ENCODE measurements at regions not wholly inside any gene's neighbourhood (a gene's known extent, or its start where the extent isn't known, plus 50 kb on each side); places are given as distances from the start of the nearest gene placed in this dataset.

DNA sequence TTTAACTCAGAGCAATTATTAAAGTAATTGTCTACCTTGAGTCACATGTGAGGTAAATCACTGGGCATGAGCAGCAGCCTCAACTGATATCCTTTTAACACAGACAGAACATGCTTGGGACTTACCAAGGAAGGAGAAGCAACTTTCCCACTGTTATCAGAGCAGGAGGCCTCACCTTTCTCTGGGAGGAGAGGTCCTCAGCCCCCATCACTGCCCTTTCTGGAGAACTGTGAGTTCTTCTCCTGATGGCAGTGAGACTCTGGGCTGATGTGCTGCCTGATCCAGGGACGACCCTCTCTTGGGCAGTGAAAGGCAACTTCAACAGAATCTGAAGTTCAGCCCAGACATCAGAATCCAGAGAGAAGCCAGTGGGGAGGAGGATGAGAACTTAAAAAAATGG, 343.4 kb upstream of the IRX1 start:
- 53 to 69% (median 69%) methylated on average over 1 of the region's 1 CpG for WGBS, 3 donors
- DNase-seq (no peak), FAIRE-seq (no peak)
- no peaks in the 10 kb centered on the region for H3K36me3 ChIP-seq (ENCODE audit: control insufficient read depth in 3 of 3, insufficient read depth in 2 of 3, low read depth in 1 of 3, low read length in 3 of 3)
- no peak overlapping the region for H3K4me3 ChIP-seq (ENCODE audit: low read depth in 1 of 3, low read length in 3 of 3)
- no peaks in the 10 kb centered on the region for H3K9me3 ChIP-seq (ENCODE audit: control insufficient read depth in 2 of 2, insufficient read depth in 1 of 2, low read depth in 1 of 2, low read length in 1 of 2)
- no peak overlapping the region for H3K27ac ChIP-seq (ENCODE audit: low read depth in 1 of 3, low read length in 2 of 3)
- no peaks in the 10 kb centered on the region for H3K4me1 ChIP-seq (ENCODE audit: control insufficient read depth in 3 of 3, insufficient read depth in 2 of 3, low read depth in 1 of 3, low read length in 2 of 3)
- no peaks in the 10 kb centered on the region for H3K27me3 ChIP-seq (ENCODE audit: control insufficient read depth in 3 of 3, insufficient read depth in 3 of 3, low read length in 3 of 3)

DNA sequence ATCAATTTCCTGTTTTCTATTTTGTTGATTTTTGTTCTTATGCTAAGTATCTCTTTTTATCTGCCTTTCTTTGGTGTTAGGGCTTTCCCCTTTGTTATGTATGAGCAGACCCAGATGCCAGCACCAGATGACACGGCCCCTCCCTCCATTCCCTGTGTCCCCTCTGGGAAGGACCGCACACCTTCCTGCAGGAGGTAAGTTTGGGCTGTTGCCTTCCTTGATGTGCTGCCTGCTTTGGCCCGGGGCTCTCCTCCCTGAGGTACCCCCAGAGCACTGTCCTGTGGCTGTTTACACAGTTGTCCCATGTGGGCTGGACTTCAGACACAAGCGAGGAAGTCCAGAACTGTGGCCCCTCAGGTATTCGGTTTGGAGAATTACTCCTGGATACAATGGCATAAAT, 343.8 kb upstream of the IRX1 start:
- DNase-seq (no peak), FAIRE-seq (no peak)
- no peak overlapping the region for H3K4me3 ChIP-seq (ENCODE audit: low read depth in 1 of 3, low read length in 3 of 3)
- no peak overlapping the region for H3K27ac ChIP-seq (ENCODE audit: low read depth in 1 of 3, low read length in 2 of 3)
- H3K27me3 ChIP-seq (ENCODE audit: control insufficient read depth in 3 of 3, insufficient read depth in 3 of 3, low read length in 3 of 3) = no peaks in the 10 kb centered on the region
- no peaks in the 10 kb centered on the region for H3K4me1 ChIP-seq (ENCODE audit: control insufficient read depth in 3 of 3, insufficient read depth in 2 of 3, low read depth in 1 of 3, low read length in 2 of 3)
- no peaks in the 10 kb centered on the region for H3K36me3 ChIP-seq (ENCODE audit: control insufficient read depth in 3 of 3, insufficient read depth in 2 of 3, low read depth in 1 of 3, low read length in 3 of 3)
- 24 to 36% (median 29%) methylated on average over 5 of the region's 5 CpGs for WGBS, 3 donors
- H3K9me3 ChIP-seq (ENCODE audit: control insufficient read depth in 2 of 2, insufficient read depth in 1 of 2, low read depth in 1 of 2, low read length in 1 of 2) = no peaks in the 10 kb centered on the region

DNA sequence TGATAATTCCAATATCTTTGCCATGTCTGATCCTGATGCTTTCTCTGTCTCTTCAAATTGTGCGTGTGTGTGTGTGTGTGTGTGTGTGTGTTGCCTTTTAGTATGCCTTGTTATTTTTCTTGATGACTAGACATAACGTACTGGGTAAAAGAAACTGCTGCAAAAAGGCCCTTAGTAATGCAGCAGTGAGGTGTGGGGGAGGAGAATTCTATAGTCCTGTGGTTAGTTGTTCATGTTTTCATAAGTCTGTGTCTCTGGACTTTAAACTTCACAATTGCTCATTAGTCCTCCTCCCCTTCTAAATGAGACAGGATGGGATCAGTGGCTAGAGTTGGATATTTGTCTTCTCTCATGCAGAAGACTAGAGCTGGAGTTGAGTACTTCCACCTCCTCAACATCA, 346.2 kb upstream of the IRX1 start:
- WGBS, 3 donors = 54 to 77% (median 56%) methylated on average over 2 of the region's 2 CpGs
- Histone ChIP-seq H3K4me1 (ENCODE audit: control insufficient read depth in 3 of 3, insufficient read depth in 2 of 3, low read depth in 1 of 3, low read length in 2 of 3) (no peaks in the 10 kb centered on the region), H3K4me3 (ENCODE audit: low read depth in 1 of 3, low read length in 3 of 3) (no peak overlapping the region), H3K36me3 (ENCODE audit: control insufficient read depth in 3 of 3, insufficient read depth in 2 of 3, low read depth in 1 of 3, low read length in 3 of 3) (no peaks in the 10 kb centered on the region), H3K9me3 (ENCODE audit: control insufficient read depth in 2 of 2, insufficient read depth in 1 of 2, low read depth in 1 of 2, low read length in 1 of 2) (no peaks in the 10 kb centered on the region), H3K27ac (ENCODE audit: low read depth in 1 of 3, low read length in 2 of 3) (no peak overlapping the region), H3K27me3 (ENCODE audit: control insufficient read depth in 3 of 3, insufficient read depth in 3 of 3, low read length in 3 of 3) (no peaks in the 10 kb centered on the region)
- DNase-seq (no peak), FAIRE-seq (no peak)

DNA sequence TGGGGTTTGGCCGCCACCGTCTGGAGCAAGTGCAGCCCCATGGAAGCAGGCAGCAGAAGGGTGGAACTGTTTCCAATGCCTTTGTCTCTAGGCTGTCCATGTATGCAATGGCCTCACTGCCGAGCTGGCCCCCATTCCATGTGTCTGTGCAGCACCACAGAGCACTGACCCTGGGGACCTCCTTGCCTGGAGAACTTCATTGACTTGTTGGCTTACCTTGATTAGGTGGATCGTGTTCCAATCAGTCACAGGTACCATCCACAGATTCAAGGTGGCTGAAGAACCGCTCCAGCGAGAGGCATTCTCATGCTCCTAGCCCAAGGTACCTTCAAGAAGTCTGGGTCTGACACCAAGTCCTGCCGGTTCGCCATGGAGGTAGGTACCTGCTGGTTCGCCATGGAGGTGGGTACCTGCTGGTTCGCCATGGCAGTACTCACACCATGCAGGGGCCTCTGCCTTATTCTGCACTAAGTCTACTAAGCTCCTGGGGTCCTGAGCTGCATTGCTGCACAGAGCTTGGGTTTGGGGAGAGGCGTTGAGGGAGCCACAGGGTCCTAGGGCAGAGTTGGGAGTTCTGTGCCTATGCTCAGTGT, 358.3 kb upstream of the IRX1 start:
- Histone ChIP-seq H3K27ac (ENCODE audit: low read depth in 1 of 3, low read length in 2 of 3) (no peak overlapping the region), H3K4me1 (ENCODE audit: control insufficient read depth in 3 of 3, insufficient read depth in 2 of 3, low read depth in 1 of 3, low read length in 2 of 3) (no peaks in the 10 kb centered on the region), H3K9me3 (ENCODE audit: control insufficient read depth in 2 of 2, insufficient read depth in 1 of 2, low read depth in 1 of 2, low read length in 1 of 2) (peaks cover 0 to 10% of the 10 kb centered on the region in 2 donors), H3K4me3 (ENCODE audit: low read depth in 1 of 3, low read length in 3 of 3) (no peak overlapping the region), H3K36me3 (ENCODE audit: control insufficient read depth in 3 of 3, insufficient read depth in 2 of 3, low read depth in 1 of 3, low read length in 3 of 3) (no peaks in the 10 kb centered on the region), H3K27me3 (ENCODE audit: control insufficient read depth in 3 of 3, insufficient read depth in 3 of 3, low read length in 3 of 3) (no peaks in the 10 kb centered on the region)
- DNase-seq (no peak), FAIRE-seq (no peak)
- WGBS, 3 donors = 85 to 91% (median 91%) methylated on average over 11 of the region's 11 CpGs

- DNase-seq = no peak
- H3K27me3 ChIP-seq (ENCODE audit: control insufficient read depth in 3 of 3, insufficient read depth in 3 of 3, low read length in 3 of 3) = no peaks in the 10 kb centered on the region
- H3K4me1 ChIP-seq (ENCODE audit: control insufficient read depth in 3 of 3, insufficient read depth in 2 of 3, low read depth in 1 of 3, low read length in 2 of 3) = no peaks in the 10 kb centered on the region
- no peak overlapping the region for H3K27ac ChIP-seq (ENCODE audit: low read depth in 1 of 3, low read length in 2 of 3)
- no peak for FAIRE-seq
- H3K4me3 ChIP-seq (ENCODE audit: low read depth in 1 of 3, low read length in 3 of 3) = no peak overlapping the region
- WGBS, 3 donors = 93 to 95% (median 94%) methylated on average over 9 of the region's 9 CpGs
- H3K36me3 ChIP-seq (ENCODE audit: control insufficient read depth in 3 of 3, insufficient read depth in 2 of 3, low read depth in 1 of 3, low read length in 3 of 3) = no peaks in the 10 kb centered on the region
- peaks cover 0 to 10% of the 10 kb centered on the region in 2 donors for H3K9me3 ChIP-seq (ENCODE audit: control insufficient read depth in 2 of 2, insufficient read depth in 1 of 2, low read depth in 1 of 2, low read length in 1 of 2)
These were observed 361.1 kb upstream of the IRX1 start for GRCh38 chr5:3234566-3234965.

GRCh38 chr5:3230941-3231340, 364.7 kb upstream of the IRX1 start:
- WGBS, 3 donors = 79 to 85% (median 85%) methylated on average over 10 of the region's 10 CpGs
- Histone ChIP-seq H3K4me1 (ENCODE audit: control insufficient read depth in 3 of 3, insufficient read depth in 2 of 3, low read depth in 1 of 3, low read length in 2 of 3) (no peaks in the 10 kb centered on the region), H3K27me3 (ENCODE audit: control insufficient read depth in 3 of 3, insufficient read depth in 3 of 3, low read length in 3 of 3) (no peaks in the 10 kb centered on the region), H3K4me3 (ENCODE audit: low read depth in 1 of 3, low read length in 3 of 3) (no peak overlapping the region), H3K9me3 (ENCODE audit: control insufficient read depth in 2 of 2, insufficient read depth in 1 of 2, low read depth in 1 of 2, low read length in 1 of 2) (peaks cover 0 to under 1% of the 10 kb centered on the region in 2 donors), H3K36me3 (ENCODE audit: control insufficient read depth in 3 of 3, insufficient read depth in 2 of 3, low read depth in 1 of 3, low read length in 3 of 3) (no peaks in the 10 kb centered on the region), H3K27ac (ENCODE audit: low read depth in 1 of 3, low read length in 2 of 3) (no peak overlapping the region)
- no peak for FAIRE-seq
- DNase-seq = no peak

DNA sequence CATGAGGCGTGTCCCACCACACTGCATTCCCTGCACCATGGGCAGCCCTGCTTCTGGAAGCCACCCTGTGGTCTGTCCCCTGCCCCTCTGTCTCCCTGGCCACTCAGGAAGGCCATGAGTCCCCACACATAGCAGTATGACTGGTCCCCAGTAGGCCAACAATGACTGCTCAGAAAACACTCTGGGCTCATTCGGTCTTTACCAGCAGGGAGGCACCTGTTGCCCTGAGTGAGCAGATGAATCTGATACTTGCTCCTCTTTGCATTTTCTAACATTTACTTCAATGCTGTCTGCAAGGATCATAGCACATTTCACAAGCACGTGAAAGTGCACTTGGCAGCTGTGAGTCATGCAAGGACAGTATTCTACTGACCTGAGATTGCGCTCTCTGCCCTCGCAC, 365.4 kb upstream of the IRX1 start:
- no peaks in the 10 kb centered on the region for H3K4me1 ChIP-seq (ENCODE audit: control insufficient read depth in 3 of 3, insufficient read depth in 2 of 3, low read depth in 1 of 3, low read length in 2 of 3)
- no peak overlapping the region for H3K27ac ChIP-seq (ENCODE audit: low read depth in 1 of 3, low read length in 2 of 3)
- WGBS, 3 donors = 81 to 84% (median 84%) methylated on average over 5 of the region's 5 CpGs
- DNase-seq (no peak), FAIRE-seq (no peak)
- H3K36me3 ChIP-seq (ENCODE audit: control insufficient read depth in 3 of 3, insufficient read depth in 2 of 3, low read depth in 1 of 3, low read length in 3 of 3) = no peaks in the 10 kb centered on the region
- H3K9me3 ChIP-seq (ENCODE audit: control insufficient read depth in 2 of 2, insufficient read depth in 1 of 2, low read depth in 1 of 2, low read length in 1 of 2) = no peaks in the 10 kb centered on the region
- no peak overlapping the region for H3K4me3 ChIP-seq (ENCODE audit: low read depth in 1 of 3, low read length in 3 of 3)
- H3K27me3 ChIP-seq (ENCODE audit: control insufficient read depth in 3 of 3, insufficient read depth in 3 of 3, low read length in 3 of 3) = no peaks in the 10 kb centered on the region

GRCh38 chr5:3226196-3226920, 369.3 kb upstream of the IRX1 start:
- Histone ChIP-seq H3K4me1 (ENCODE audit: control insufficient read depth in 3 of 3, insufficient read depth in 2 of 3, low read depth in 1 of 3, low read length in 2 of 3) (no peaks in the 10 kb centered on the region), H3K36me3 (ENCODE audit: control insufficient read depth in 3 of 3, insufficient read depth in 2 of 3, low read depth in 1 of 3, low read length in 3 of 3) (no peaks in the 10 kb centered on the region), H3K27me3 (ENCODE audit: control insufficient read depth in 3 of 3, insufficient read depth in 3 of 3, low read length in 3 of 3) (no peaks in the 10 kb centered on the region), H3K4me3 (ENCODE audit: low read depth in 1 of 3, low read length in 3 of 3) (no peak overlapping the region), H3K27ac (ENCODE audit: low read depth in 1 of 3, low read length in 2 of 3) (no peak overlapping the region), H3K9me3 (ENCODE audit: control insufficient read depth in 2 of 2, insufficient read depth in 1 of 2, low read depth in 1 of 2, low read length in 1 of 2) (no peaks in the 10 kb centered on the region)
- 72 to 73% (median 72%) methylated on average over 12 of the region's 12 CpGs for WGBS, 3 donors
- FAIRE-seq (no peak), DNase-seq (no peak)

All from small intestine (tissue), 7 donors.